Gastrocnemius medialis (tissue), 4 donors: ENCODE measurements at regions not wholly inside any gene's neighbourhood (a gene's known extent, or its start where the extent isn't known, plus 50 kb on each side); places are given as distances from the start of the nearest gene placed in this dataset.
"Not testable (repeated sequence)": the region's sequence is repeated elsewhere in the genome, so short reads cannot be mapped to it uniquely, and the experiment has no call there.

ENCODE experiments used
- ATAC-seq, 2 donors: fragments of 150-250 bp; one replicate each; pipeline ENCODE4 v1.9.1; 2016
- DNase-seq, 2 donors: peaks; one replicate each; pipeline ENCODE4 v3.0.0-alpha.2; 2019
- H3K27ac ChIP-seq, 4 donors: fragments of 200-600 bp; sonication (generic); 1 replicate in 1 of 4; 2 replicates in 3 of 4; pipeline ENCODE4 v1.5.1; 2016 to 2018; ENCODE audit warnings: mild to moderate bottlenecking in 2 of 4, moderate library complexity in 1 of 4
- H3K27me3 ChIP-seq, 3 donors: fragments of 200-600 bp; sonication (generic) in 2 of 3; 1 replicate in 1 of 3; 2 replicates in 2 of 3; pipeline versions ENCODE4 v1.5.1 to v1.6.0; 2016 to 2019; ENCODE audit warnings: mild to moderate bottlenecking in 1 of 3, moderate library complexity in 1 of 3
- H3K36me3 ChIP-seq, 2 donors: fragments of 200-600 bp; sonication (generic) in 1 of 2; one replicate each; pipeline ENCODE4 v1.5.1; 2017 to 2018
- H3K4me1 ChIP-seq, 2 donors: fragments of 200-600 bp; sonication (generic) in 1 of 2; one replicate each; pipeline ENCODE4 v1.5.1; 2016 to 2017; ENCODE audit warnings: mild to moderate bottlenecking in 2 of 2
- H3K4me3 ChIP-seq, 4 donors: fragments of 200-600 bp; sonication (generic) in 3 of 4; 1 replicate in 1 of 4; 2 replicates in 3 of 4; pipeline ENCODE4 v1.5.1; 2016 to 2019; ENCODE audit warnings: mild to moderate bottlenecking in 2 of 4
- H3K9me3 ChIP-seq, 3 donors: fragments of 200-600 bp; sonication (generic) in 2 of 3; 1 replicate in 1 of 3; 2 replicates in 2 of 3; pipeline ENCODE4 v1.5.1; 2016 to 2019
- CTCF ChIP-seq, 5 experiments: fragments of 450-650 bp in 3 of 5; fragments of 200-600 bp in 2 of 5; sonication (generic) in 2 of 5; IDR thresholded peaks in 4 of 5; conservative IDR thresholded peaks in 1 of 5; 1 replicate in 4 of 5; 2 replicates in 1 of 5; pipeline ENCODE4 v1.5.1; 2016 to 2019; ENCODE audit warnings: antibody characterized with exemption in 5 of 5, mild to moderate bottlenecking in 3 of 5, moderate library complexity in 3 of 5
- POLR2A ChIP-seq, 2 donors: fragments of 450-650 bp; IDR thresholded peaks; one replicate each; pipeline ENCODE4 v1.6.1; 2017; ENCODE audit warnings: antibody characterized with exemption in 2 of 2, mild to moderate bottlenecking in 2 of 2, moderate library complexity in 2 of 2
- in situ Hi-C, 4 donors: fragments of 200-750 bp; cut with MboI; loops; one replicate each; pipeline versions ENCODE4 v1.15.0 to v1.8.0; 2017; ENCODE audit warnings: low sequenced_read_pairs in 4 of 4
- intact Hi-C: fragments of 100-400 bp; cut with DNase I; formaldehyde crosslinking; loops from one replicate; pipeline ENCODE4 v1.15.1; 2023; ENCODE audit warnings: low total_unique reads

DNA sequence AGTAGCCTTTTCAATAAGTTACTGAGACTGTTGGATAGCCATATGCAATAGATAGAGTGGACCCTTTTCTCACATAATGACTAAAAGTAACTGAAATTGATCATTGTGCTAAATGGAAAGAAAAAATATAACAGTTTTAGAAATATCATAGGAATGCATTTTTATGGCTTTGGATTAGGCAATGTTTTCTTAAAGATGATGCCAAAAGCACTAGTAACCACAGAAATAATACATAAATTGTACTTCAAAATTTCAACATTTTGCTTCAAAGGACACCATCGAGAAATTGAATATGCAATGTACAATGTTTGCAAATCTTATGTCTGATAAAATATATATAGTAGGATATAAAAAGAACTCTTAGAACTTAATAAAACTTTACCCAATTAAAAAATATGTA, 1267.5 kb upstream of the CDH9 start:
- no peak overlapping the region for H3K27ac ChIP-seq
- TF ChIP-seq POLR2A (IDR thresholded peaks at IDR 0.05) = no peak
- TF ChIP-seq CTCF (IDR thresholded peaks at IDR 0.05 in 4 of 5, conservative IDR thresholded peaks at IDR 0.05 in 1 of 5) = no peak
- DNase-seq (no peak), ATAC-seq (no peak)
- in situ Hi-C loops (no loop called here), intact Hi-C loops (no loop called here)
- no peak overlapping the region for H3K4me3 ChIP-seq
- H3K36me3 ChIP-seq = no peaks in the 10 kb centered on the region
- H3K4me1 ChIP-seq = no peaks in the 10 kb centered on the region
- no peaks in the 10 kb centered on the region for H3K27me3 ChIP-seq
- H3K9me3 ChIP-seq = no peaks in the 10 kb centered on the region

GRCh38 chr5:28301712-28302111, 1263.3 kb upstream of the CDH9 start:
- Histone ChIP-seq H3K4me1 (no peaks in the 10 kb centered on the region), H3K4me3 (no peak overlapping the region), H3K27me3 (no peaks in the 10 kb centered on the region), H3K9me3 (no peaks in the 10 kb centered on the region), H3K27ac (no peak overlapping the region), H3K36me3 (no peaks in the 10 kb centered on the region)
- intact Hi-C loops = no loop called here
- in situ Hi-C loops = no loop called here
- no peak for ATAC-seq
- no peak for DNase-seq
- TF ChIP-seq CTCF (IDR thresholded peaks at IDR 0.05 in 4 of 5, conservative IDR thresholded peaks at IDR 0.05 in 1 of 5) = no peak
- no peak for TF ChIP-seq POLR2A (IDR thresholded peaks at IDR 0.05)

DNA sequence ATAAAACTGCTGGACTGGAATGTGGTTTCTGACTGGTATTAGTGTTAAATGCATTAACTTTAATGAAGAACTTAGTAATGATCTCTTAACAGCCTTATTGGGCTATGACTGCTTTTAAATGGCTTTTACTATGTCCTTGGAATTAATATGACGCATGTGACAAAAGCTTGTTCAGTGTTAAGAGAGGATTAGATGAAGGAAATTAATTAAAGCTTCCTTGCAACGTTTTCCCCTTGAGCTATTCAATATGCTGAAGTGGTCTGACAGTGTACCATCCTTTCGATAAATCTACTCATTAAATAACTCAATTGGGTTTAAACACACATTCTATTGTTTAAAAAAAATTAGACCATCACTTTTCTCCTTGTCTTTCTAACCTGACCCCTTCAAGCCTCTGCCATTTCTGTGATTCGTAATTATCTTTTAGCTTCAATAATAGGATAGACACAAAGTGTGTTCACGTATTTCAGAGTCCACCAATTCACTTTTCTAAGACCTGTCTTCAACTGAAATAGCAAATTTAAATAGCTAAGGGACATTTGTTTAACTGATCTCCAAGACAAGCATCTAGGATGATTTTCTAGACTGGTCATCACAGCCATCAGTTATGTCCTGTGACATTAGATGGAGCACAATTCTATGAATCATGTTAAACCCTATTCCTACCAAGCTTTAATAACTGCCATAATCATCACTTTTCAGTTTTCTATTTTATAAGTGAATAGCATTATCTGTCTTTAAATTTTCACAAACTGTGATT, 1258.0 kb upstream of the CDH9 start:
- DNase-seq = no peak

DNA sequence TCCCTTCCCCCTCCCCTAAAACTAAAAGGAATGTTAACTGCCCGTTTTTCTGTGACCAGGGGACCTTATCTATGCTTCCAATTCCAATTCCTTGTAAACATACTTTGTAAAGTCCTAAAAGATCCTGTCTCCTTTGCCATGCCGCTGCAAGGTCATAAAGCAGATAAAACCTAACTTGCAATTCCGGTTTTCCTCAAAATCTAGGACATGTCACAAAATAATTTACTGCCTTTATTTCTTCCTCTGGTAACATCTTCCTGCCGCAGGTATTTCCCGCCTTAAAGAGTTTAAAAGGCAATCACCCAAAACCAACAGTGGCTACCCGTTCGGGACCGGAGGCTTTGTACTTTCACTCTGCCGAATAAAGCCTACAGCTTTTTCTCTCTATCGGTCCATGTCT, 1248.6 kb upstream of the CDH9 start:
- H3K4me3 ChIP-seq, H3K4me1 ChIP-seq, in situ Hi-C loops, DNase-seq, H3K27me3 ChIP-seq, H3K27ac ChIP-seq, H3K36me3 ChIP-seq, intact Hi-C loops, H3K9me3 ChIP-seq, ATAC-seq: not testable (repeated sequence)

More for the DNA sequence above, 1258.0 kb upstream of the CDH9 start:
- intact Hi-C loops = no loop called here
- Histone ChIP-seq H3K4me3 (no peak overlapping the region), H3K36me3 (no peaks in the 10 kb centered on the region), H3K27me3 (no peaks in the 10 kb centered on the region), H3K27ac (no peak overlapping the region), H3K9me3 (no peaks in the 10 kb centered on the region), H3K4me1 (no peaks in the 10 kb centered on the region)
- ATAC-seq = no peak
- TF ChIP-seq CTCF (IDR thresholded peaks at IDR 0.05 in 4 of 5, conservative IDR thresholded peaks at IDR 0.05 in 1 of 5) = no peak
- no peak for TF ChIP-seq POLR2A (IDR thresholded peaks at IDR 0.05)
- in situ Hi-C loops = no loop called here

GRCh38 chr5:28286566-28286965, 1248.2 kb upstream of the CDH9 start:
- Histone ChIP-seq H3K4me1 (no peaks in the 10 kb centered on the region), H3K4me3 (no peak overlapping the region), H3K27me3 (no peaks in the 10 kb centered on the region), H3K9me3 (no peaks in the 10 kb centered on the region), H3K27ac (no peak overlapping the region), H3K36me3 (no peaks in the 10 kb centered on the region)
- in situ Hi-C loops = no loop called here
- DNase-seq (no peak), ATAC-seq (no peak)
- intact Hi-C loops = no loop called here
- TF ChIP-seq CTCF (IDR thresholded peaks at IDR 0.05 in 4 of 5, conservative IDR thresholded peaks at IDR 0.05 in 1 of 5) (no peak), POLR2A (IDR thresholded peaks at IDR 0.05) (no peak)
